CD4-positive, alpha-beta memory T cell (primary cell): ENCODE measurements at regions not wholly inside any gene's neighbourhood (a gene's known extent, or its start where the extent isn't known, plus 50 kb on each side); places are given as distances from the start of the nearest gene placed in this dataset.

Source experiments
- CTCF ChIA-PET: fragments of 350-600 bp; sonication (Branson Sonifier 250); formaldehyde crosslinking; loops from one replicate; lab custom pipeline; 2021; ENCODE audit warnings: inconsistent platforms; ENCODE audit not compliant: partially characterized antibody; lab: Charles Lee
- POLR2A ChIA-PET: fragments of 350-600 bp; sonication (Branson Sonifier 250); formaldehyde crosslinking; loops from one replicate; lab custom pipeline; 2021; ENCODE audit not compliant: partially characterized antibody; lab: Charles Lee
- DNase-seq, 5 donors: peaks; one replicate each; pipeline versions ENCODE4 v3.0.0 to v3.0.0-alpha.2; 2020 to 2022; ENCODE audit warnings: mixed read lengths in 1 of 5
- H3K27ac ChIP-seq: one replicate; pipeline ENCODE4 v1.7.0; 2013; ENCODE audit warnings: low read depth, low read length
- H3K27me3 ChIP-seq: 2 replicates; pipeline ENCODE4 v1.7.0; 2013; ENCODE audit warnings: mild to moderate bottlenecking, low read length, moderate library complexity; ENCODE audit not compliant: insufficient read depth
- H3K36me3 ChIP-seq: 2 replicates; pipeline ENCODE4 v1.7.0; 2013; ENCODE audit warnings: mild to moderate bottlenecking, low read length, moderate library complexity; ENCODE audit not compliant: insufficient read depth
- H3K4me1 ChIP-seq: 2 replicates; pipeline ENCODE4 v1.7.0; 2013; ENCODE audit warnings: mild to moderate bottlenecking, low read length, moderate library complexity; ENCODE audit not compliant: insufficient read depth
- H3K4me3 ChIP-seq, 2 donors: one replicate each; pipeline ENCODE4 v1.7.0; 2013; ENCODE audit warnings: low read length in 2 of 2, mild to moderate bottlenecking in 1 of 2
- H3K9me3 ChIP-seq, 2 donors: one replicate each; pipeline ENCODE4 v1.7.0; 2013; ENCODE audit warnings: low read length in 2 of 2, control low read depth in 1 of 2; ENCODE audit not compliant: control insufficient read depth in 1 of 2
- H3K27ac Mint-ChIP-seq, 7 donors: one replicate each; pipeline ENCODE4 v1.8.0; 2020 to 2021; ENCODE audit warnings: mixed read lengths in 7 of 7, mild to moderate bottlenecking in 6 of 7, inconsistent platforms in 3 of 7, moderate library complexity in 3 of 7
- H3K27me3 Mint-ChIP-seq, 2 donors: one replicate each; pipeline ENCODE4 v1.8.0; 2020 to 2021; ENCODE audit warnings: mixed read lengths in 2 of 2
- H3K36me3 Mint-ChIP-seq, 2 donors: one replicate each; pipeline ENCODE4 v1.8.0; 2020 to 2021; ENCODE audit warnings: mixed read lengths in 2 of 2, inconsistent platforms in 1 of 2, mild to moderate bottlenecking in 1 of 2
- H3K4me1 Mint-ChIP-seq, 4 donors: one replicate each; pipeline ENCODE4 v1.8.0; 2020 to 2021; ENCODE audit warnings: mixed read lengths in 4 of 4, mild to moderate bottlenecking in 1 of 4
- H3K4me3 Mint-ChIP-seq, 8 donors: one replicate each; pipeline ENCODE4 v1.8.0; 2020 to 2021; ENCODE audit warnings: mixed read lengths in 8 of 8, mild to moderate bottlenecking in 7 of 8, moderate library complexity in 6 of 8, inconsistent platforms in 3 of 8
- H3K9me3 Mint-ChIP-seq, 8 donors: one replicate each; pipeline ENCODE4 v1.8.0; 2020 to 2021; ENCODE audit warnings: mixed read lengths in 8 of 8, mild to moderate bottlenecking in 5 of 8, inconsistent platforms in 3 of 8, moderate library complexity in 1 of 8
- intact Hi-C: fragments of 100-400 bp; cut with micrococcal nuclease; formaldehyde crosslinking; loops from one replicate; pipeline ENCODE4 v1.15.1; 2023

DNA sequence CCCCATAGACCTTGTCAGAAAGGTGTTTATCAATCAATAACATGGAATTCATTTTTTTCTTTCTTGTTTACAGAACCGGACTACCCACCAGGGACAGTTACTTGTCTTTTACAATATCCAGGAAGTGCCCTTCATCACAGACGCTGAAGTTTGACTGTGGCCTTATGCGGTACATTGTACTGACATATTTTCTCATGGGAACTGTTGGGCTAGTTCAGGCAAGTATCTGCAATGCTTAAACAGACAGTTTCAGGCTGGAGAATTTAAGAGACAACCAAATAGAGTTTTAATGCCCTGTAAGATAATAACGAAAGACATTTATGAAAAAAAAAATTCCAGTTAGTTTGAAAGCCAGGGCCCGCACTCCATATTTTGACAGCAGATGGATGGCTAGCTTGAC, 246.4 kb downstream of the GATA3 start:
- no peak overlapping the region for H3K4me3 Mint-ChIP-seq
- H3K27ac Mint-ChIP-seq = no peak overlapping the region
- H3K27ac ChIP-seq = no peak overlapping the region
- H3K9me3 Mint-ChIP-seq = no peaks in the 10 kb centered on the region
- no peaks in the 10 kb centered on the region for H3K4me1 ChIP-seq
- ChIA-PET CTCF (no interaction called here), POLR2A (no interaction called here)
- H3K9me3 ChIP-seq = no peaks in the 10 kb centered on the region
- H3K36me3 Mint-ChIP-seq = no peaks in the 10 kb centered on the region
- H3K27me3 Mint-ChIP-seq = no peaks in the 10 kb centered on the region
- no peaks in the 10 kb centered on the region for H3K27me3 ChIP-seq
- H3K4me1 Mint-ChIP-seq = peaks cover 3 to 9% (median 6%) of the 10 kb centered on the region in 4 donors
- H3K4me3 ChIP-seq = no peak overlapping the region
- intact Hi-C loops = no loop called here
- no peaks in the 10 kb centered on the region for H3K36me3 ChIP-seq
- DNase-seq = no peak

DNA sequence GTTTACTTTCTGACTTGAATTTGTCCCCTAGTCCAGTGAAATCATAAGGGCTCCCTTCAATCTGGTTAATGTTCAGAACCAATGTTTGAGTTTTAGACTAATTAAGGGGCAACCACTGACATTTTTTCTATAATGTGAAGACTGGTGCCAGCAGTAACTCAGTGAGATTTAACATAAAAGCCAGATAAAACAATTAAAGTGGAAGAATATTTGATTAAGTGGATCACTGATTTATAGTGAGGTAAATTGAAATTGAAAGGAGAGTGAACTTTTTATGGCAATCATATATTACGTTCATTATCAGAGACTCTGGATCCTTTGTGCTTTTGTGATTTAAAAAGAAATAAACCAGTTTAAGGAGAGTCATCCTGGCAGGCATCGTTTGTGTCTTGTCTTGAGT, 246.8 kb downstream of the GATA3 start:
- H3K36me3 ChIP-seq = no peaks in the 10 kb centered on the region
- no peak for DNase-seq
- no peaks in the 10 kb centered on the region for H3K36me3 Mint-ChIP-seq
- H3K27ac ChIP-seq = no peak overlapping the region
- no peak overlapping the region for H3K4me3 Mint-ChIP-seq
- H3K27me3 ChIP-seq = no peaks in the 10 kb centered on the region
- POLR2A ChIA-PET = no interaction called here
- H3K27ac Mint-ChIP-seq = no peak overlapping the region
- peaks cover 3 to 9% (median 6%) of the 10 kb centered on the region in 4 donors for H3K4me1 Mint-ChIP-seq
- H3K9me3 ChIP-seq = no peaks in the 10 kb centered on the region
- H3K4me1 ChIP-seq = no peaks in the 10 kb centered on the region
- intact Hi-C loops = no loop called here
- H3K27me3 Mint-ChIP-seq = no peaks in the 10 kb centered on the region
- H3K9me3 Mint-ChIP-seq = no peaks in the 10 kb centered on the region
- no peak overlapping the region for H3K4me3 ChIP-seq
- CTCF ChIA-PET = interaction anchor here (1.4 kb wide), 1 partner anchor 31 kb away, joined by 3 read pairs; no protein-coding TSS in a partner anchor

DNA sequence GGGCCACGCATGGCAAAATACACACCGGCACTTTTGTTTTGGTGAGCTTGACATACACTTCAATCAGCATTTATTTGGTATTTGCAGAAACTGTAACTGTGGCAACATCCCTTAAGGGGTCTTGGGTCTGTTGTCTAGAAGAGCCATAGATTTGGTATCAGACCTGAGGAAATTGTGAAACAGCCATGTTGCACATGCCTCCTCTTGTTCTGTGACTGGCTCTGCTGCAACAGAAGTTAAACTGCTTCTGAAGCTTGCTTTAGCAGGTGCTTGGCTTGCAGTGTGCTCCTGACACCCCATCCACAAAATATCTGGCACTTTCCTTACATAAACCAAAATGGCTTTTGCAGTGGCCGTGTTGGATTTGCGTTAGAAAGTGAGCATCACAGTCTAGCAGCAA, 247.3 kb downstream of the GATA3 start:
- Histone ChIP-seq H3K27ac (no peak overlapping the region), H3K4me3 (no peak overlapping the region), H3K9me3 (no peaks in the 10 kb centered on the region), H3K36me3 (no peaks in the 10 kb centered on the region), H3K27me3 (no peaks in the 10 kb centered on the region), H3K4me1 (no peaks in the 10 kb centered on the region)
- H3K9me3 Mint-ChIP-seq = no peaks in the 10 kb centered on the region
- no peaks in the 10 kb centered on the region for H3K27me3 Mint-ChIP-seq
- intact Hi-C loops = no loop called here
- DNase-seq = no peak
- H3K36me3 Mint-ChIP-seq = no peaks in the 10 kb centered on the region
- no peak overlapping the region for H3K27ac Mint-ChIP-seq
- ChIA-PET POLR2A (no interaction called here), CTCF (interaction anchor here (1.4 kb wide), 1 partner anchor 30 kb away, joined by 3 read pairs; no protein-coding TSS in a partner anchor)
- H3K4me3 Mint-ChIP-seq = no peak overlapping the region
- peaks cover 3 to 9% (median 6%) of the 10 kb centered on the region in 4 donors for H3K4me1 Mint-ChIP-seq

DNA sequence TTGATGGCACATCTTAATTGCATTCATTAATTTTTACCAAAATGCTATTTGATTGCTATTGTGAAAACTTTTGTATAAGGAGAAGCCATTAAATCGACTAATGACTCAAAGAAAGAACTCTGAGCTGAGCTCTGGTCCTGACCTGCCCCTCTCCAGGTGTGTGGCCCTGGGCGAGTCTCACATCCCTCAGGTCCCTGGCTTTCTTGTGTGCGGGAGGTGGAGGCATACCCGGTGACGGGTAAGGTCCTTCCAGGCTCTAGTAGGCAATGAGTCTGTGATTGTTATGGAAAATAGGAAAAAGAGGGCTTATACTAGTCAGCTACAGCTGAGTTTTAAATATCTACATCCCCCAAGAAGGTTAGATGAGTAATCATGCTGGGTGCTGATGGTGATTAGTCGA, 248.1 kb downstream of the GATA3 start:
- CTCF ChIA-PET = interaction anchor here (1.4 kb wide), 1 partner anchor 30 kb away, joined by 3 read pairs; no protein-coding TSS in a partner anchor
- intact Hi-C loops = no loop called here
- H3K27ac Mint-ChIP-seq = peak overlapping the region in 1 of 7 donors; percentile 45

DNA sequence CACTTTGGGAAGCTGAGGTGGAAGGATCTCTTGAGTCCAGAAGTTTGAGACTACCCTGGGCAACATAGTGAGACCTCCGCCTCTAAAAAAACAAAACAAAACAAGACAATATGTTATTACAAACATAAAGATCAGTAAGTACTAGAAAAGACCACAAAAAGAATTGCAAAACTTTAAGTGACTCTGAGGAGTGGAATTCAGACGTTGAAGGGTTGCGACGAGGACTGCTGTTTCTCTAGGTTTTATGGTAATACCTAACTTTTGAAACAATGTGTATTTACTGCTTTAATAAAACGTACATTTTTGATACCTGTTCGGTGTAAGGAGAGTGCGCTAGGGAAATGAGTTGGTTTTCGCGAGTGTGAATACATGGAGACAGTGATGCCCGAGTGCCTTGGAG, 250.4 kb downstream of the GATA3 start:
- POLR2A ChIA-PET = no interaction called here
- intact Hi-C loops = no loop called here
- no peak overlapping the region for H3K27ac Mint-ChIP-seq
- no peaks in the 10 kb centered on the region for H3K36me3 Mint-ChIP-seq
- no peak for DNase-seq
- Histone ChIP-seq H3K27ac (no peak overlapping the region), H3K4me3 (no peak overlapping the region), H3K27me3 (no peaks in the 10 kb centered on the region), H3K4me1 (no peaks in the 10 kb centered on the region), H3K9me3 (no peaks in the 10 kb centered on the region), H3K36me3 (no peaks in the 10 kb centered on the region)
- H3K9me3 Mint-ChIP-seq = no peaks in the 10 kb centered on the region
- peaks cover 0 to 7% (median 2%) of the 10 kb centered on the region in 4 donors for H3K4me1 Mint-ChIP-seq
- CTCF ChIA-PET = no interaction called here
- no peaks in the 10 kb centered on the region for H3K27me3 Mint-ChIP-seq
- H3K4me3 Mint-ChIP-seq = no peak overlapping the region

More for the DNA sequence above, 248.1 kb downstream of the GATA3 start:
- H3K27ac ChIP-seq = no peak overlapping the region
- POLR2A ChIA-PET = no interaction called here
- no peaks in the 10 kb centered on the region for H3K27me3 ChIP-seq
- H3K9me3 Mint-ChIP-seq = no peaks in the 10 kb centered on the region
- H3K4me1 Mint-ChIP-seq = peaks cover 1 to 7% (median 4%) of the 10 kb centered on the region in 4 donors
- no peak for DNase-seq
- no peaks in the 10 kb centered on the region for H3K27me3 Mint-ChIP-seq
- no peaks in the 10 kb centered on the region for H3K9me3 ChIP-seq
- no peak overlapping the region for H3K4me3 Mint-ChIP-seq
- no peaks in the 10 kb centered on the region for H3K36me3 ChIP-seq
- H3K36me3 Mint-ChIP-seq = no peaks in the 10 kb centered on the region
- no peak overlapping the region for H3K4me3 ChIP-seq
- no peaks in the 10 kb centered on the region for H3K4me1 ChIP-seq

- intact Hi-C loops = no loop called here
- Mint-ChIP-seq H3K27me3 (no peaks in the 10 kb centered on the region), H3K4me1 (peaks cover 0 to 7% (median 2%) of the 10 kb centered on the region in 4 donors), H3K27ac (peak overlapping the region in 1 of 7 donors; percentile 19), H3K36me3 (no peaks in the 10 kb centered on the region), H3K4me3 (no peak overlapping the region), H3K9me3 (peaks cover 0 to 2% (median 0%) of the 10 kb centered on the region in 8 donors)
- CTCF ChIA-PET = interaction anchor here (1.6 kb wide), 1 partner anchor 21 kb away, joined by 3 read pairs; no protein-coding TSS in a partner anchor
- POLR2A ChIA-PET = no interaction called here
- H3K9me3 ChIP-seq = no peaks in the 10 kb centered on the region
- no peak for DNase-seq
- H3K27me3 ChIP-seq = no peaks in the 10 kb centered on the region
- no peak overlapping the region for H3K4me3 ChIP-seq
- no peak overlapping the region for H3K27ac ChIP-seq
- no peaks in the 10 kb centered on the region for H3K36me3 ChIP-seq
- no peaks in the 10 kb centered on the region for H3K4me1 ChIP-seq
Observed at GRCh38 chr10:8305876-8306652, 251.6 kb downstream of the GATA3 start.

GRCh38 chr10:8306685-8307364, 252.3 kb downstream of the GATA3 start:
- Mint-ChIP-seq H3K27me3 (no peaks in the 10 kb centered on the region), H3K4me1 (peaks cover 0 to 7% (median 2%) of the 10 kb centered on the region in 4 donors), H3K4me3 (no peak overlapping the region), H3K27ac (no peak overlapping the region), H3K9me3 (peaks cover 0 to 2% (median 0%) of the 10 kb centered on the region in 8 donors), H3K36me3 (no peaks in the 10 kb centered on the region)
- ChIA-PET CTCF (interaction anchor here (1.6 kb wide), 1 partner anchor 20 kb away, joined by 3 read pairs; no protein-coding TSS in a partner anchor), POLR2A (no interaction called here)
- intact Hi-C loops = no loop called here
- Histone ChIP-seq H3K9me3 (no peaks in the 10 kb centered on the region), H3K4me1 (no peaks in the 10 kb centered on the region), H3K36me3 (no peaks in the 10 kb centered on the region), H3K4me3 (no peak overlapping the region), H3K27me3 (no peaks in the 10 kb centered on the region), H3K27ac (no peak overlapping the region)
- DNase-seq = no peak
